Renal cortical epithelial cell (primary cell): ENCODE measurements at regions not wholly inside any gene's neighbourhood (a gene's known extent, or its start where the extent isn't known, plus 50 kb on each side); places are given as distances from the start of the nearest gene placed in this dataset.

Experiments
- DNase-seq: peaks from one replicate; pipeline ENCODE4 v3.0.0-alpha.2; 2011; ENCODE audit warnings: low read depth

- DNase-seq: no peak
Observed at GRCh38 chr1:115577513-115577912, 64.3 kb upstream of the VANGL1 start.

- DNase-seq: no peak
Observed at GRCh38 chr1:115575661-115576060, 66.1 kb upstream of the VANGL1 start.

- DNase-seq: no peak
Observed at GRCh38 chr1:115572710-115573109, 69.1 kb upstream of the VANGL1 start.

GRCh38 chr1:115567431-115567830 is 74.3 kb upstream of the VANGL1 start:
- no peak for DNase-seq

- DNase-seq: no peak
Observed at GRCh38 chr1:115565791-115566190, 76.0 kb upstream of the VANGL1 start.

- no peak for DNase-seq
Observed at GRCh38 chr1:115565353-115565752, 76.4 kb upstream of the VANGL1 start.

- DNase-seq: no peak
Observed at GRCh38 chr1:115564201-115564600, 77.6 kb upstream of the VANGL1 start.

- DNase-seq: no peak
Observed at GRCh38 chr1:115560027-115560426, 81.7 kb upstream of the VANGL1 start.

GRCh38 chr1:115558275-115558674 is 83.5 kb upstream of the VANGL1 start:
- DNase-seq: no peak

GRCh38 chr1:115557715-115558114 is 84.1 kb upstream of the VANGL1 start:
- DNase-seq: peak; percentile 21

- no peak for DNase-seq
Observed at GRCh38 chr1:115556236-115556635, 85.5 kb upstream of the VANGL1 start.

GRCh38 chr1:115555446-115555845 is 86.3 kb upstream of the VANGL1 start:
- no peak for DNase-seq

- no peak for DNase-seq
Observed at GRCh38 chr1:115547696-115548095, 94.1 kb upstream of the VANGL1 start.

GRCh38 chr1:115546846-115547245 is 94.9 kb upstream of the VANGL1 start:
- peak; percentile 31 for DNase-seq

GRCh38 chr1:115545791-115546733 is 95.7 kb upstream of the VANGL1 start:
- DNase-seq: peak; percentile 98

GRCh38 chr1:115545096-115545720 is 96.6 kb upstream of the VANGL1 start:
- DNase-seq: no peak

- peak; percentile 39 for DNase-seq
Observed at GRCh38 chr1:115544131-115544530, 97.6 kb upstream of the VANGL1 start.

GRCh38 chr1:115543247-115543646 is 98.5 kb upstream of the VANGL1 start:
- DNase-seq: no peak

GRCh38 chr1:115539736-115540135 is 102.0 kb upstream of the VANGL1 start:
- no peak for DNase-seq

- no peak for DNase-seq
Observed at GRCh38 chr1:115539061-115539460, 102.7 kb upstream of the VANGL1 start.

GRCh38 chr1:115538579-115538978 is 103.2 kb upstream of the VANGL1 start:
- no peak for DNase-seq

GRCh38 chr1:115537415-115537814 is 104.4 kb upstream of the VANGL1 start:
- DNase-seq: no peak

GRCh38 chr1:115536279-115536816 is 105.4 kb upstream of the VANGL1 start:
- DNase-seq: no peak
